Fibroblast of mammary gland (primary cell): ENCODE measurements at regions not wholly inside any gene's neighbourhood (a gene's known extent, or its start where the extent isn't known, plus 50 kb on each side); places are given as distances from the start of the nearest gene placed in this dataset.
A peak's percentile ranks its signal among the peaks of the same experiment; 100 is the strongest.

Experiments used
- DNase-seq: peaks from one replicate; pipeline ENCODE4 v3.0.0-alpha.2; 2010; ENCODE audit warnings: low read depth
- H3K4me3 ChIP-seq: 2 replicates; pipeline ENCODE4 v1.5.1; 2011; ENCODE audit warnings: low read depth, mild to moderate bottlenecking, low read length, moderate library complexity; ENCODE audit not compliant: control insufficient read depth
- TF ChIP-seq, protein P1 (sequence below): conservative IDR thresholded peaks from 2 replicates; pipeline ENCODE4 v1.5.1; 2011; ENCODE audit warnings: low read depth, low read length, inconsistent platforms; ENCODE audit not compliant: control insufficient read depth, insufficient read depth

DNA sequence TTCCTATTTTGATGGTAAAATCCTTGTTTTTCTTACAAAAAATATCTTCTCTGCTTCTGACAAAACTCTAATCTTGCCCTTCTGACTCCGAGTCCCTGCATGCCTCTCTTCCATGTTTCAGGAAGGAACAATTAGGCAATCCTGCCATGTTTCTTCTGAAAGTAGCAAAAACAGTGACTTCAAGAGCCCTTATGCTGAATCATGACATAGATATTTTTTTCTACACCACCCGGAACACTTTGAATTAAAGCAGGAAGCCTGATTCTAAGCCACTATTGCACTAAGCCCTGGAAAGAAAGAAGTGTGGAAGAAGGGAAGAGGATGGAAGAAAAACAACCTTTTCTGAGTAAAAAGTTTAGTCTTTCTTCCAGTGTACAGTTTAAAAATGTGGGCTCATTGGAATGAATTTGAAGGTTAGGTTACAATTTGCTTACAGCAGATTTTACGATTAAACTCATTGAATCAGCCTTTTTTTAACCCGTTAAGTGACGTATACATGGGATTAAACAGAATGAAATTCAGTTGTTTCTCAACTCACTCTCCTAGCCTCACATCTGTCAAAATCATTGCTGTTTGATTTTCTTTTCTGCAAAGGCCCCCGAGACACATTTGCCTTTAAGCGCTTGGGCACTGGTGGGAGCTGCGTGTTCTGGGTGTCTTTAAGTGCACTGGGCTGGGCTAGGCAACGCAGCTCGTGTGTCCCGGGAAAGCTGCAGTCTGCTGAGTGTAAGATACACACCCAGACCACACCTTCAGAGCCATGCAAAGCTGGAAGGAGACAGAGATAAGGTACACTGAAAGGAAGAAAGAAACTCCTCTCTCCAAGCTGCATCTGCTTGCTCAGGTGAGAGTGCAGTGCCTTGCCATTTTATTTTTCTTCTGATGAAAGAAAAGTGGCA, 159.4 kb upstream of the CITED2 start:
- H3K4me3 ChIP-seq, result no peak overlapping the region
- DNase-seq, result peak; percentile 91
- TF ChIP-seq, protein P1, sequence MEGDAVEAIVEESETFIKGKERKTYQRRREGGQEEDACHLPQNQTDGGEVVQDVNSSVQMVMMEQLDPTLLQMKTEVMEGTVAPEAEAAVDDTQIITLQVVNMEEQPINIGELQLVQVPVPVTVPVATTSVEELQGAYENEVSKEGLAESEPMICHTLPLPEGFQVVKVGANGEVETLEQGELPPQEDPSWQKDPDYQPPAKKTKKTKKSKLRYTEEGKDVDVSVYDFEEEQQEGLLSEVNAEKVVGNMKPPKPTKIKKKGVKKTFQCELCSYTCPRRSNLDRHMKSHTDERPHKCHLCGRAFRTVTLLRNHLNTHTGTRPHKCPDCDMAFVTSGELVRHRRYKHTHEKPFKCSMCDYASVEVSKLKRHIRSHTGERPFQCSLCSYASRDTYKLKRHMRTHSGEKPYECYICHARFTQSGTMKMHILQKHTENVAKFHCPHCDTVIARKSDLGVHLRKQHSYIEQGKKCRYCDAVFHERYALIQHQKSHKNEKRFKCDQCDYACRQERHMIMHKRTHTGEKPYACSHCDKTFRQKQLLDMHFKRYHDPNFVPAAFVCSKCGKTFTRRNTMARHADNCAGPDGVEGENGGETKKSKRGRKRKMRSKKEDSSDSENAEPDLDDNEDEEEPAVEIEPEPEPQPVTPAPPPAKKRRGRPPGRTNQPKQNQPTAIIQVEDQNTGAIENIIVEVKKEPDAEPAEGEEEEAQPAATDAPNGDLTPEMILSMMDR, result no peak

DNA sequence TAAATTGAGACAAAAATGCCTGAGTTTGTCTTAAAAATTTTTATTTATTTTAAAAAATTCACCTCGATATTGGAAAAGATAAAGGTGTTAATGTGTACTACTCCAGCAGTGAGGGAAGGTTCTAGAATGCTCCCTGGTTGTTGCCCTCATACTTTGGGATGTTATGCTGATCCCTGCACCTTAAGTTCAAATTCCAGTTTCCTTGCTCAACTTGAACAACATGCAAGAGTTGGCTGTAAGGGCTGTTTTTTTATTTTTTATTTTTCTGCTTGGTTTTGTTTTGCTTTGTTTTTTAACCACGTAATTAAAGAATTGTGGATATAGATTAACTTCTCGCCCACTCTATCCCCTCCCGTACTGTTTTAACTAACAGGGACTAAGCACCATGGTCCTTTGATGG, 158.7 kb upstream of the CITED2 start:
- TF ChIP-seq, protein P1, result no peak
- peak; percentile 17 for DNase-seq
- no peak overlapping the region for H3K4me3 ChIP-seq

DNA sequence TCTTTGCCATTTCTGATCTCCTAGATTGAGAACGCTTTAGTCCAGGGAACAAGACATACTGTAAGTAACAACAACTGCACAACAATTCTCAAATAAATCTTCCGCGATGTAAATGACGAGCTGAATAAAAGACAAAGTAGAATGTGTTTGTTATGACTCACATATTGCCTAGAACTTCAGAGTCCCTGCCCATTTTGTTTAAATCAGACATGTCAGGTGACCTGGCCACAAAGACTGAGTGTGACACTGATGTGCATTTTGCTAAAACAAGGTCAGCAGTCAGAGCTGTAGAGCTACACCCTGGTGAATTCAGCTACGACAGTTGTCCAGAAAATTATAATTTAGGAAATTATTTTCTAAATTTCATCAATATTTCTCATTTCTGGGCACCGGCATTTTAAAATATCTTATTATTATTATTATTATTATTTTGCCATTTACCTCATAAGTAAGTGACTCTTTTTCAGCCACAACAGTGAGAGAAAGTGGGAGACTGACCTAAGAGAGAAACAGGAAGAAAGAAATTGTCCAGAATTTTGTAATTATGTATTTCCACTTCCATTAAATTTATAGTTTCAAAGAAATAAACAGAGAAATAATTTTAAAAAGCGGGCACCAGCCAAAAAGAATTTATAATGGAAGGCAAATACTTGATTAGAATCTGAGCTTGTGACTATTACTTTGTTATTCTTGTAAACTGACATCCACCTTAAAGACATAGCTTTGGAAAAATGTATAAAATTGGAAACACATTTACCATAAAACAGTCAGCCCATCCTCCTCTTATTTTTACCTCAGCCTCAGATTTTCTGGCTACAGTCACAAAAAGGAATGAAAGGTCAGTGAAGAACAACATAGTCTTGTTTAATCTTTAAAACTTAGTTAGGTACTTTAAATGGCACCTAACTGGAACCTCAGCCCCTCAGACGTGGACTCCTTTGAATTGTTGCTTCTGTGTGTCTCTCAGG, 157.0 kb upstream of the CITED2 start:
- TF ChIP-seq, protein P1, result no peak
- DNase-seq, result peak; percentile 74
- no peak overlapping the region for H3K4me3 ChIP-seq

DNA sequence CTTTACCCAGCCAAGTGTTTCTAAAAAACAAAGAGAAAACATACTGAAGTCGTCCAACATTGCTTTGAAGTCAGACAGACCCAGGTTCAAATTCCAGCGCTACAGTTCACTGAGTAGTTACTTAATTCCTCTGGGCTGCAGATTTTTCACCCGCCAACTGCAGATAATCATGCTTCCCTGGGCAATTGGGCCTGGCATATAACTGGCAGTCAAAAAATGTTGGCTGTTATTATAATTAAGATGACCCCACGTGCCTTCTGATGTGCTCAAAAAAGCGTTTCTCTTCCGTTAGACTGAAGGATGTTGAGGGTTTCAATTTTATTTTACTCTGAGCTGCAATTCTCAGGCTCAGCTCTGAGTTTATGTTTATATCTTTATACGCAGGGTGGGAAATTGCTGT, 156.1 kb upstream of the CITED2 start:
- TF ChIP-seq, protein P1, result no peak
- no peak for DNase-seq
- no peak overlapping the region for H3K4me3 ChIP-seq

DNA sequence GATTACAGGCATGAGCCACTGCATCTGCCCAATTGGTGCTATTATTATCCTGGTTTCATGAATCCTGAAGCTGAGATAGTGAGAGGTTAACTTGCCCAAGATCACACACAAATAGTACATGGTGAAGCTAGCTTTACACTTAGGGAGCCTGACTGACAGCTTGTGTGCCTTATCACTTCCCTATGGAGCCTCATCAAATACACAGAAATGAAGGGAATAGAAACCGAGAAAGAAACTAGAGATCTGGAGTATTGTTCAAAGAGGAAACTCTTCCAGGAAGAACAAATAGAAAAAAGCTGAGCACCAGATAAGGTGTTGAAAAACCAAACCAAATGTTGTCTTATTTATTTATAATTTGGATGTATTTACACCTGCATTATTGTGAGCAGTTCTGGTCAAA, 155.0 kb upstream of the CITED2 start:
- H3K4me3 ChIP-seq, result no peak overlapping the region
- DNase-seq, result no peak
- TF ChIP-seq, protein P1, result no peak

DNA sequence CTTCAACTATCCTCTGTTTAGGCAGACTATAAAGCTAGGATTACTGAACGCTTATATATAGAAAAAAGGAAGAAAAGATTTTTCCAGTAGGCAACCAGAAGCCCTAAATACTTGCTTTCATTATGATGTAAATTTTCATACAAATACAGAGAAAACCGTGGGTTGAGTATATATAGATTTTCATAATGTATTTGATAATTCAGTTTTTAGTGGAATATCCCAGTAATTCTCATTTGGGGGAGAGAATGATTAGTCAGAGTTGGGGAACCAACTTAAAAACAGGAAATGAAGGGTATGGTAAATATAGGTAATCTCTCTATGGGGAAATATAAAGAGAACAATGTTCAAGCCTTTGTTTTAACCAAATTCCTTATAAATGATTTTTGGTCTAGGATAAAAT, 154.0 kb upstream of the CITED2 start:
- no peak for DNase-seq
- H3K4me3 ChIP-seq, result no peak overlapping the region
- TF ChIP-seq, protein P1, result no peak
